ENCODE measurements at regions not wholly inside any gene's neighbourhood (a gene's known extent, or its start where the extent isn't known, plus 50 kb on each side); places are given as distances from the start of the nearest gene placed in this dataset.

DNA sequence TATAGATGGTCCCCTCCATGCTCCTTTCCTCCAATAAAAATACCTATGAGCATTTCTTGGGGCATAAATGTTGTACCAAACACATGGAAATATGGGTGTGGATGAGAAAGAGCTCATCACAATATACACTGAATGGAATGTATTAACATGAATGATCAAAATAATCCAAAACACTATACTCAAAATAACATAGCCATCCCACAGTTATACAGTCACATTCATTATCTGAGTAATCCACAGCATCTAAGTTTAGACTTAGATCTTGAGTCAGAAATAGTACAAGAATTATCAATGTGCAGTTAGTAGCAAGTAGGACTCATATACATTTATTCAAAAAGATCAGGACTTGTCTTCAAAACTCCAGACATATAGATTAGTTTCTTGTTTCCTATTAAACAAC lies 175.2 kb upstream of the NREP start:
- Histone ChIP-seq H3K36me3 (ENCODE audit: control insufficient read depth in 4 of 4, insufficient read depth in 4 of 4, low read length in 3 of 4) (no peaks in the 10 kb centered on the region), H3K27me3 (replicated peaks in 2 of 5; ENCODE audit: control insufficient read depth in 4 of 5, insufficient read depth in 5 of 5, low read length in 4 of 5) (no peaks in the 10 kb centered on the region), H3K4me1 (ENCODE audit: control extremely low read depth in 1 of 4, control insufficient read depth in 4 of 4, insufficient read depth in 4 of 4, low read length in 3 of 4) (peaks cover 0 to 16% (median 0%) of the 10 kb centered on the region in 4 experiments), H3K9me3 (ENCODE audit: control extremely low read depth in 1 of 5, control insufficient read depth in 4 of 5, insufficient read depth in 2 of 5, low read depth in 1 of 5, low read length in 4 of 5) (peaks cover 0 to 3% (median 0%) of the 10 kb centered on the region in 5 experiments), H3K27ac (ENCODE audit: insufficient read depth in 1 of 2, low read depth in 1 of 2, low read length in 2 of 2, poor library complexity in 1 of 2, severe bottlenecking in 2 of 2) (no peak overlapping the region), H3K4me3 (ENCODE audit: control insufficient read depth in 1 of 7, extremely low read depth in 1 of 7, insufficient read depth in 4 of 7, low read depth in 2 of 7, low read length in 6 of 7) (no peak overlapping the region)
- ChIA-PET POLR2A (no interaction called here), CTCF (no interaction called here)
- no peak for DNase-seq

DNA sequence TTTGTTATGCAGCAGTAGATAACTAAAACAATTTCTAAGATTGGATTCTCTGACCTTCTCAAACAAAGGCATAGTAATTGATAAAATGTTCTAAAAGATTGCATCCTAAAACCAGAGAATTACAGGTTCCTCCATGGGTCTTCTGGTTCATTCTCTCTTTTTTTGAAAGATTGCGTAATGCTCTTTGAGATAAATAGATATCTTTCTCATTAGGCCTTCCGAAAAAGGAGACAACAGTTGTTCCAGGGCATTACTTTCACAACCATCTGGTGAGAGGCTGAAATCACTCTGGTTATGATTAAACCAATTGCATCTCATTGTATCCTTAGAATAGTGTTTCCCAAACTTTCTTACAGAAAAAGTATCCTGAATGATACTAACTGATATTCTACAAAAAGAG lies 174.7 kb upstream of the NREP start:
- 83% methylated on average over 1 of the region's 2 CpGs for WGBS (ENCODE audit: insufficient coverage)
- CTCF ChIA-PET = no interaction called here
- DNase-seq = no peak
- Histone ChIP-seq H3K27me3 (replicated peaks in 2 of 5; ENCODE audit: control insufficient read depth in 4 of 5, insufficient read depth in 5 of 5, low read length in 4 of 5) (no peaks in the 10 kb centered on the region), H3K9me3 (ENCODE audit: control extremely low read depth in 1 of 5, control insufficient read depth in 4 of 5, insufficient read depth in 2 of 5, low read depth in 1 of 5, low read length in 4 of 5) (peaks cover 0 to 3% (median 0%) of the 10 kb centered on the region in 5 experiments), H3K4me1 (ENCODE audit: control extremely low read depth in 1 of 4, control insufficient read depth in 4 of 4, insufficient read depth in 4 of 4, low read length in 3 of 4) (peaks cover 0 to 16% (median 0%) of the 10 kb centered on the region in 4 experiments), H3K36me3 (ENCODE audit: control insufficient read depth in 4 of 4, insufficient read depth in 4 of 4, low read length in 3 of 4) (no peaks in the 10 kb centered on the region), H3K27ac (ENCODE audit: insufficient read depth in 1 of 2, low read depth in 1 of 2, low read length in 2 of 2, poor library complexity in 1 of 2, severe bottlenecking in 2 of 2) (no peak overlapping the region), H3K4me3 (ENCODE audit: control insufficient read depth in 1 of 7, extremely low read depth in 1 of 7, insufficient read depth in 4 of 7, low read depth in 2 of 7, low read length in 6 of 7) (no peak overlapping the region)
- POLR2A ChIA-PET = no interaction called here

- no peaks in the 10 kb centered on the region for H3K36me3 ChIP-seq (ENCODE audit: control insufficient read depth in 4 of 4, insufficient read depth in 4 of 4, low read length in 3 of 4)
- ChIA-PET POLR2A (no interaction called here), CTCF (no interaction called here)
- DNase-seq = peak in 1 of 3 donors; percentile 4
- peaks cover 0 to 3% (median 0%) of the 10 kb centered on the region in 5 experiments for H3K9me3 ChIP-seq (ENCODE audit: control extremely low read depth in 1 of 5, control insufficient read depth in 4 of 5, insufficient read depth in 2 of 5, low read depth in 1 of 5, low read length in 4 of 5)
- no peak overlapping the region for H3K27ac ChIP-seq (ENCODE audit: insufficient read depth in 1 of 2, low read depth in 1 of 2, low read length in 2 of 2, poor library complexity in 1 of 2, severe bottlenecking in 2 of 2)
- peaks cover 0 to 16% (median 0%) of the 10 kb centered on the region in 4 experiments for H3K4me1 ChIP-seq (ENCODE audit: control extremely low read depth in 1 of 4, control insufficient read depth in 4 of 4, insufficient read depth in 4 of 4, low read length in 3 of 4)
- no peak overlapping the region for H3K4me3 ChIP-seq (ENCODE audit: control insufficient read depth in 1 of 7, extremely low read depth in 1 of 7, insufficient read depth in 4 of 7, low read depth in 2 of 7, low read length in 6 of 7)
- H3K27me3 ChIP-seq (replicated peaks in 2 of 5; ENCODE audit: control insufficient read depth in 4 of 5, insufficient read depth in 5 of 5, low read length in 4 of 5) = no peaks in the 10 kb centered on the region
- 100% methylated on average over 2 of the region's 2 CpGs for WGBS (ENCODE audit: insufficient coverage)
Measured at GRCh38 chr5:111930905-111931461, 174.0 kb upstream of the NREP start.

DNA sequence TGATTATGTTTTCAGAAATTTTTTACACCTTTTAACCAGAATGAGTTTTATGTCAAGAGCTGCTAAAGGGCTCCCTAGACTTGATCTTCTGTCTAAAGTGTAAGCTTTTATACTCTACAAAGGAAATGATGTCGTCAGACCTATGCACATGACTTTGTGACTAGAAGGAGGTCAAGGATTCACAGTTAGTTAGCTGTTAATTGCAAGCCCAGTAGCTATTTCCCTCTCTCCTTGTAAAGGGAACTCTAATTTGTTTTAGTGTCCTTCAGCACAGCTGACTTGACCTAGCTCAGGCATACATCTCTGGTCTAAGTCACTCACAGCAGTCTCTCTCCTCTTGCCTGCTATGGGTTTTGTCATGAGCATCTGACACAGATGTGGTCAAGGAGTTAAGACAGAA lies 173.5 kb upstream of the NREP start:
- no peak for DNase-seq
- WGBS (ENCODE audit: insufficient coverage) = 100% methylated on average over 1 of the region's 1 CpG
- no peak overlapping the region for H3K27ac ChIP-seq (ENCODE audit: insufficient read depth in 1 of 2, low read depth in 1 of 2, low read length in 2 of 2, poor library complexity in 1 of 2, severe bottlenecking in 2 of 2)
- H3K9me3 ChIP-seq (ENCODE audit: control extremely low read depth in 1 of 5, control insufficient read depth in 4 of 5, insufficient read depth in 2 of 5, low read depth in 1 of 5, low read length in 4 of 5) = peaks cover 0 to 3% (median 0%) of the 10 kb centered on the region in 5 experiments
- H3K36me3 ChIP-seq (ENCODE audit: control insufficient read depth in 4 of 4, insufficient read depth in 4 of 4, low read length in 3 of 4) = no peaks in the 10 kb centered on the region
- CTCF ChIA-PET = no interaction called here
- no peak overlapping the region for H3K4me3 ChIP-seq (ENCODE audit: control insufficient read depth in 1 of 7, extremely low read depth in 1 of 7, insufficient read depth in 4 of 7, low read depth in 2 of 7, low read length in 6 of 7)
- peaks cover 0 to 16% (median 0%) of the 10 kb centered on the region in 4 experiments for H3K4me1 ChIP-seq (ENCODE audit: control extremely low read depth in 1 of 4, control insufficient read depth in 4 of 4, insufficient read depth in 4 of 4, low read length in 3 of 4)
- POLR2A ChIA-PET = no interaction called here
- no peaks in the 10 kb centered on the region for H3K27me3 ChIP-seq (replicated peaks in 2 of 5; ENCODE audit: control insufficient read depth in 4 of 5, insufficient read depth in 5 of 5, low read length in 4 of 5)

GRCh38 chr5:111929867-111930266 lies 172.9 kb upstream of the NREP start:
- Histone ChIP-seq H3K9me3 (ENCODE audit: control extremely low read depth in 1 of 5, control insufficient read depth in 4 of 5, insufficient read depth in 2 of 5, low read depth in 1 of 5, low read length in 4 of 5) (no peaks in the 10 kb centered on the region), H3K27ac (ENCODE audit: insufficient read depth in 1 of 2, low read depth in 1 of 2, low read length in 2 of 2, poor library complexity in 1 of 2, severe bottlenecking in 2 of 2) (no peak overlapping the region), H3K36me3 (ENCODE audit: control insufficient read depth in 4 of 4, insufficient read depth in 4 of 4, low read length in 3 of 4) (no peaks in the 10 kb centered on the region), H3K4me3 (ENCODE audit: control insufficient read depth in 1 of 7, extremely low read depth in 1 of 7, insufficient read depth in 4 of 7, low read depth in 2 of 7, low read length in 6 of 7) (no peak overlapping the region), H3K27me3 (replicated peaks in 2 of 5; ENCODE audit: control insufficient read depth in 4 of 5, insufficient read depth in 5 of 5, low read length in 4 of 5) (no peaks in the 10 kb centered on the region), H3K4me1 (ENCODE audit: control extremely low read depth in 1 of 4, control insufficient read depth in 4 of 4, insufficient read depth in 4 of 4, low read length in 3 of 4) (peaks cover 0 to 16% (median 0%) of the 10 kb centered on the region in 4 experiments)
- ChIA-PET CTCF (no interaction called here), POLR2A (no interaction called here)
- WGBS (ENCODE audit: insufficient coverage) = 100% methylated on average over 1 of the region's 1 CpG
- peak in 1 of 3 donors; percentile 3 for DNase-seq

DNA sequence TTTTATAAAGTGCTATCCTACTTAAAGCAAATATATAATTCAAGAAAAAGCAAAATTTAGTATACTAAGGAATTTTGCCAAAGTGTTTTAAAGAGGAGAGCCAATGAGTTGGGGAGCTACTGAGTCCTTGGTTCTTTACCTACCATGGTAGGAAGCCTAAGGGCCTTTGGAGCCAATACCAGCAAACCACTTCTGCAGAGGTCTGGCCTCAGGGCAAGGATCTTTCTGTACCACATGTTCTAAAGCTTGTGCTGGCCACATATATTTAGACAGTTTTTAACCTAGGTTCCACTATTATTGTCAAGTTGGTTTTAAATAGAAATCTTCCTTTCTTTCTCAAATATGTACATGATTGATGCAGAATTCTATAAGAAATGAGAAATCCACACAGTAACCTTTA lies 172.3 kb upstream of the NREP start:
- Histone ChIP-seq H3K4me3 (ENCODE audit: control insufficient read depth in 1 of 7, extremely low read depth in 1 of 7, insufficient read depth in 4 of 7, low read depth in 2 of 7, low read length in 6 of 7) (no peak overlapping the region), H3K27ac (ENCODE audit: insufficient read depth in 1 of 2, low read depth in 1 of 2, low read length in 2 of 2, poor library complexity in 1 of 2, severe bottlenecking in 2 of 2) (no peak overlapping the region), H3K36me3 (ENCODE audit: control insufficient read depth in 4 of 4, insufficient read depth in 4 of 4, low read length in 3 of 4) (no peaks in the 10 kb centered on the region), H3K4me1 (ENCODE audit: control extremely low read depth in 1 of 4, control insufficient read depth in 4 of 4, insufficient read depth in 4 of 4, low read length in 3 of 4) (peaks cover 0 to 16% (median 0%) of the 10 kb centered on the region in 4 experiments), H3K9me3 (ENCODE audit: control extremely low read depth in 1 of 5, control insufficient read depth in 4 of 5, insufficient read depth in 2 of 5, low read depth in 1 of 5, low read length in 4 of 5) (no peaks in the 10 kb centered on the region), H3K27me3 (replicated peaks in 2 of 5; ENCODE audit: control insufficient read depth in 4 of 5, insufficient read depth in 5 of 5, low read length in 4 of 5) (no peaks in the 10 kb centered on the region)
- ChIA-PET POLR2A (no interaction called here), CTCF (interaction anchor here (0.8 kb wide), 1 partner anchor 8 kb away, joined by 4 read pairs; no protein-coding TSS in a partner anchor)
- no peak for DNase-seq

- Histone ChIP-seq H3K36me3 (ENCODE audit: control insufficient read depth in 4 of 4, insufficient read depth in 4 of 4, low read length in 3 of 4) (no peaks in the 10 kb centered on the region), H3K27ac (ENCODE audit: insufficient read depth in 1 of 2, low read depth in 1 of 2, low read length in 2 of 2, poor library complexity in 1 of 2, severe bottlenecking in 2 of 2) (no peak overlapping the region), H3K9me3 (ENCODE audit: control extremely low read depth in 1 of 5, control insufficient read depth in 4 of 5, insufficient read depth in 2 of 5, low read depth in 1 of 5, low read length in 4 of 5) (no peaks in the 10 kb centered on the region), H3K4me3 (ENCODE audit: control insufficient read depth in 1 of 7, extremely low read depth in 1 of 7, insufficient read depth in 4 of 7, low read depth in 2 of 7, low read length in 6 of 7) (no peak overlapping the region), H3K27me3 (replicated peaks in 2 of 5; ENCODE audit: control insufficient read depth in 4 of 5, insufficient read depth in 5 of 5, low read length in 4 of 5) (no peaks in the 10 kb centered on the region), H3K4me1 (ENCODE audit: control extremely low read depth in 1 of 4, control insufficient read depth in 4 of 4, insufficient read depth in 4 of 4, low read length in 3 of 4) (peaks cover 0 to 16% (median 0%) of the 10 kb centered on the region in 4 experiments)
- ChIA-PET POLR2A (no interaction called here), CTCF (interaction anchor here (0.6 to 0.8 kb wide), 2 partner anchors 8 to 13 kb away, joined by 3 to 4 read pairs; no protein-coding TSS in a partner anchor)
- no peak for DNase-seq
Measured at GRCh38 chr5:111928511-111928910, 171.5 kb upstream of the NREP start.
